ENCODE measurements at regions not wholly inside any gene's neighbourhood (a gene's known extent, or its start where the extent isn't known, plus 50 kb on each side); places are given as distances from the start of the nearest gene placed in this dataset.

DNA sequence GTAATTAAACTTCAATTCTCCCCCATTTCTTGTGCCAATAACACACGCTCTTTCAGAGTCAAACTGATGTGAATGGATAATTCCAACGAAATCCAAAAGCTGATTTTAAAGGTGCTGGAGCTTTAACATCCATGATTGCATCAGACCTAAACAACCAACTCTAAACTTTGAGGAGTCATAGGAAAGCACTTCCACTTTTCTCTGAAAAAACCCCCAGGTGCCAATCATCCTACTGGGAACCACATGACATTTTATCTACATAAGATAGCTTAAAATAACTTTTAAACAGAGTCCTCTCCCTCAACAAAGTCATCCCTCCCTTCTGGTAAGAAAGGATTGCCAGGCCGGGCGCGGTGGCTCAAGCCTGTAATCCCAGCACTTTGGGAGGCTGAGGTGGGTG is 167.7 kb upstream of the PDE10A start:
- Histone ChIP-seq H3K9me3 (ENCODE audit: low read depth) (no peaks in the 10 kb centered on the region), H3K4me1 (ENCODE audit: insufficient read depth) (no peaks in the 10 kb centered on the region), H3K9me2 (replicated peaks; ENCODE audit: insufficient read depth) (no peaks in the 10 kb centered on the region), H3K27ac (no peak overlapping the region), H3K4me3 (no peak overlapping the region), H3K27me3 (no peaks in the 10 kb centered on the region), H4K20me1 (ENCODE audit: insufficient read depth, poor library complexity, severe bottlenecking) (no peaks in the 10 kb centered on the region), H3K4me2 (no peak overlapping the region), H3K79me2 (no peaks in the 10 kb centered on the region), H2AFZ (no peak overlapping the region), H3K36me3 (replicated peaks; ENCODE audit: insufficient read depth, low read depth) (no peaks in the 10 kb centered on the region)
- 96% methylated on average over 5 of the region's 5 CpGs for WGBS (ENCODE audit: low lambda C conversion rate, missing lambda C conversion rate)
- TF ChIP-seq, protein P1, sequence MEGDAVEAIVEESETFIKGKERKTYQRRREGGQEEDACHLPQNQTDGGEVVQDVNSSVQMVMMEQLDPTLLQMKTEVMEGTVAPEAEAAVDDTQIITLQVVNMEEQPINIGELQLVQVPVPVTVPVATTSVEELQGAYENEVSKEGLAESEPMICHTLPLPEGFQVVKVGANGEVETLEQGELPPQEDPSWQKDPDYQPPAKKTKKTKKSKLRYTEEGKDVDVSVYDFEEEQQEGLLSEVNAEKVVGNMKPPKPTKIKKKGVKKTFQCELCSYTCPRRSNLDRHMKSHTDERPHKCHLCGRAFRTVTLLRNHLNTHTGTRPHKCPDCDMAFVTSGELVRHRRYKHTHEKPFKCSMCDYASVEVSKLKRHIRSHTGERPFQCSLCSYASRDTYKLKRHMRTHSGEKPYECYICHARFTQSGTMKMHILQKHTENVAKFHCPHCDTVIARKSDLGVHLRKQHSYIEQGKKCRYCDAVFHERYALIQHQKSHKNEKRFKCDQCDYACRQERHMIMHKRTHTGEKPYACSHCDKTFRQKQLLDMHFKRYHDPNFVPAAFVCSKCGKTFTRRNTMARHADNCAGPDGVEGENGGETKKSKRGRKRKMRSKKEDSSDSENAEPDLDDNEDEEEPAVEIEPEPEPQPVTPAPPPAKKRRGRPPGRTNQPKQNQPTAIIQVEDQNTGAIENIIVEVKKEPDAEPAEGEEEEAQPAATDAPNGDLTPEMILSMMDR (IDR thresholded peaks at IDR 0.05; ENCODE audit: poor library complexity) = no peak
- TF ChIP-seq EZH2phosphoT487 (IDR thresholded peaks at IDR 0.05; ENCODE audit: low read depth, severe bottlenecking, unreplicated experiment) (no peak), EZH2 (IDR thresholded peaks at IDR 0.05; ENCODE audit: borderline replicate concordance) (no peak)
- DNase-seq (ENCODE audit: low spot score) = no peak

DNA sequence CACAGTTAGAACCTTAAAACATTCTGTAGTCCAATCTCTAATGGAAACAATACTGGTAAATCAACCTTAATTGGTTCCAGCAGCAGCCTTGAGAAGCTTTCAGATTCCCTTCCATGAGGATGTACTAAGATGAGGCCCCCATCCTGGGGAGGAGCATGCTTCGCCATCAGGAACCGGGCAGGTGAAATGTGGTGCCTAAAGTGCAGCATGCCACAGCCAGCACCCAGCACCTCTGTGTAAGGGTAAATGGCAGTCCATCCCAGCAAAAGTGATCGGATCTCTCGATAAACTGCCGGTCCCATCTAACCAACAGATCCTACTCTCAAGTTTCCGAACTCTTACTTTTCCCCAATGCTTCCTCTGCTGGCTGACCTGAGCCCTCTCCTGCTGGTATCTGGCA is 166.3 kb upstream of the PDE10A start:
- Histone ChIP-seq H3K9me2 (replicated peaks; ENCODE audit: insufficient read depth) (no peaks in the 10 kb centered on the region), H3K36me3 (replicated peaks; ENCODE audit: insufficient read depth, low read depth) (no peaks in the 10 kb centered on the region), H3K4me2 (no peak overlapping the region), H3K4me3 (no peak overlapping the region), H3K27ac (no peak overlapping the region), H3K4me1 (ENCODE audit: insufficient read depth) (no peaks in the 10 kb centered on the region), H3K9me3 (ENCODE audit: low read depth) (no peaks in the 10 kb centered on the region), H4K20me1 (ENCODE audit: insufficient read depth, poor library complexity, severe bottlenecking) (no peaks in the 10 kb centered on the region), H3K27me3 (no peaks in the 10 kb centered on the region), H2AFZ (no peak overlapping the region), H3K79me2 (no peaks in the 10 kb centered on the region)
- DNase-seq (ENCODE audit: low spot score) = no peak
- WGBS (ENCODE audit: low lambda C conversion rate, missing lambda C conversion rate) = 91% methylated on average over 6 of the region's 6 CpGs
- TF ChIP-seq, protein P1 (IDR thresholded peaks at IDR 0.05; ENCODE audit: poor library complexity) = no peak
- TF ChIP-seq EZH2phosphoT487 (IDR thresholded peaks at IDR 0.05; ENCODE audit: low read depth, severe bottlenecking, unreplicated experiment) (no peak), EZH2 (IDR thresholded peaks at IDR 0.05; ENCODE audit: borderline replicate concordance) (no peak)

DNA sequence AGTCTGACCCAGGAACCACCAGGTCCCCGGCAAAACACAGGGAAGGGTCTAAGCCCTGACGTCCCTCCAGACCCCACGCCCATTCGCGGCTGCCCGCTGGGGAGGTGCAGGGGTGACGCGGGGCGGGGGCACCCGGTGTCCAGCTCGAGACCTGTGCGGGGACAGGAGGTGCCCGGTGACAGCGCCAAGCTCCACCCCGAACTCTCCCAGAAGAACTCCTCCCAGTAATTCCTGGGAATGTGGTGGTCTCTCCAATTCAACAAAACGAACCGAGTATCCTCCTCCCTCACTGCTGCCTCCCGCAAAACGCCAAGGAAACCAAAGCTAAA is 164.1 kb upstream of the PDE10A start:
- no peaks in the 10 kb centered on the region for H3K4me1 ChIP-seq (ENCODE audit: insufficient read depth)
- no peaks in the 10 kb centered on the region for H3K79me2 ChIP-seq
- no peaks in the 10 kb centered on the region for H3K9me2 ChIP-seq (replicated peaks; ENCODE audit: insufficient read depth)
- H2AFZ ChIP-seq = no peak overlapping the region
- no peaks in the 10 kb centered on the region for H3K36me3 ChIP-seq (replicated peaks; ENCODE audit: insufficient read depth, low read depth)
- 94% methylated on average over 4 of the region's 19 CpGs for WGBS (ENCODE audit: low lambda C conversion rate, missing lambda C conversion rate)
- no peak for TF ChIP-seq EZH2phosphoT487 (IDR thresholded peaks at IDR 0.05; ENCODE audit: low read depth, severe bottlenecking, unreplicated experiment)
- TF ChIP-seq EZH2 (IDR thresholded peaks at IDR 0.05; ENCODE audit: borderline replicate concordance) = no peak
- TF ChIP-seq, protein P1 (IDR thresholded peaks at IDR 0.05; ENCODE audit: poor library complexity) = no peak
- no peak for DNase-seq (ENCODE audit: low spot score)
- H4K20me1 ChIP-seq (ENCODE audit: insufficient read depth, poor library complexity, severe bottlenecking) = no peaks in the 10 kb centered on the region
- H3K4me2 ChIP-seq = no peak overlapping the region
- H3K27ac ChIP-seq = no peak overlapping the region
- H3K4me3 ChIP-seq = no peak overlapping the region
- H3K27me3 ChIP-seq = no peaks in the 10 kb centered on the region
- H3K9me3 ChIP-seq (ENCODE audit: low read depth) = no peaks in the 10 kb centered on the region

Measured in hepatocyte (in vitro differentiated cells).